ENCODE measurements at regions not wholly inside any gene's neighbourhood (a gene's known extent, or its start where the extent isn't known, plus 50 kb on each side); places are given as distances from the start of the nearest gene placed in this dataset.

DNA sequence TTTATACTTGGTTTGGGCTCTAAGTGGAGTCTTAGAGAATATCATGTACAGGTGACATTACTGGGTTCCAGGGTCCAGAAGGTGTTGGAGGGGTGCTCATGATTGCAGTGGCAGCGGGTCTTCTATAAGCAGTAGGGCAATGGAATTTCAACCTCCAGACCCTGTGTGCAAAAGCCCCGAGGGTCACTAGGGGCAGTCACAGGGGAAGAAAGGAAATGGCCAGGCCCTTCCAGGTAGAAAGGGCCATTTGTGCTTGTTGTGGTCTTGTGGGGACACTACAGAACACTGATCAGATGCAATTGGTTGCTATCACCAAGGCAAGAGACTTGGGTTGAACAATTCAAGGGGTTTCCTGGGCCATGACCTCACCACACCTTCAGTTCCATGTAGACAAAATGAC, 283.4 kb downstream of the GADD45G start:
- no peak for TF ChIP-seq MYC (IDR thresholded peaks at IDR 0.05; ENCODE audit: low read depth, low read length)
- TF ChIP-seq, protein P1, sequence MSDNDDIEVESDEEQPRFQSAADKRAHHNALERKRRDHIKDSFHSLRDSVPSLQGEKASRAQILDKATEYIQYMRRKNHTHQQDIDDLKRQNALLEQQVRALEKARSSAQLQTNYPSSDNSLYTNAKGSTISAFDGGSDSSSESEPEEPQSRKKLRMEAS (IDR thresholded peaks at IDR 0.05; ENCODE audit: low read depth, low read length), result no peak
- TF ChIP-seq, protein P2, sequence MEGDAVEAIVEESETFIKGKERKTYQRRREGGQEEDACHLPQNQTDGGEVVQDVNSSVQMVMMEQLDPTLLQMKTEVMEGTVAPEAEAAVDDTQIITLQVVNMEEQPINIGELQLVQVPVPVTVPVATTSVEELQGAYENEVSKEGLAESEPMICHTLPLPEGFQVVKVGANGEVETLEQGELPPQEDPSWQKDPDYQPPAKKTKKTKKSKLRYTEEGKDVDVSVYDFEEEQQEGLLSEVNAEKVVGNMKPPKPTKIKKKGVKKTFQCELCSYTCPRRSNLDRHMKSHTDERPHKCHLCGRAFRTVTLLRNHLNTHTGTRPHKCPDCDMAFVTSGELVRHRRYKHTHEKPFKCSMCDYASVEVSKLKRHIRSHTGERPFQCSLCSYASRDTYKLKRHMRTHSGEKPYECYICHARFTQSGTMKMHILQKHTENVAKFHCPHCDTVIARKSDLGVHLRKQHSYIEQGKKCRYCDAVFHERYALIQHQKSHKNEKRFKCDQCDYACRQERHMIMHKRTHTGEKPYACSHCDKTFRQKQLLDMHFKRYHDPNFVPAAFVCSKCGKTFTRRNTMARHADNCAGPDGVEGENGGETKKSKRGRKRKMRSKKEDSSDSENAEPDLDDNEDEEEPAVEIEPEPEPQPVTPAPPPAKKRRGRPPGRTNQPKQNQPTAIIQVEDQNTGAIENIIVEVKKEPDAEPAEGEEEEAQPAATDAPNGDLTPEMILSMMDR (IDR thresholded peaks at IDR 0.05; ENCODE audit: low read depth, low read length), result no peak
- TF ChIP-seq POLR2A (IDR thresholded peaks at IDR 0.05; ENCODE audit: extremely low read depth, insufficient read length), result no peak
- DNase-seq (ENCODE audit: low read depth), result no peak
- H3K4me3 ChIP-seq (ENCODE audit: low read depth, low read length), result no peak overlapping the region

DNA sequence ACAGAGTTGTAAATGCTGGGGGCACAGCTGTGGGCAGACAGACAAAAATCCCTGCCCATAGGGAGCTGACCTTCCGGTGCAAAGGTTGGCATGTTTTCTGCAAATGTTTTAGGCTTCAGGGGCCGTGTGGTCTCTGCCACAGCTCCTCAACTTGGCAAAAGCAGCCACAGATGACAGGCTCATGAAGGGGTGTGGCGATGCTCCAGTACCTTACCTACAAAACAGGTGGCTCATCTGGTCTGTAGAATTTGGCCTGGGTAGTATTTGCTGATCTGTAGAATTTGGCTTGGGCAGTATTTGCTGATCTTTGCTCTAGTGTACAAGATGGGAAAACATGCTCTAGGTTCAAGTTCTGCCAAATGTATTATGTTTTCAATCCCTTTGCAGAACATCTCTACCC, 283.9 kb downstream of the GADD45G start:
- no peak for DNase-seq (ENCODE audit: low read depth)
- TF ChIP-seq, protein P1 (IDR thresholded peaks at IDR 0.05; ENCODE audit: low read depth, low read length), result no peak
- TF ChIP-seq MYC (IDR thresholded peaks at IDR 0.05; ENCODE audit: low read depth, low read length), result no peak
- no peak for TF ChIP-seq POLR2A (IDR thresholded peaks at IDR 0.05; ENCODE audit: extremely low read depth, insufficient read length)
- TF ChIP-seq, protein P2 (IDR thresholded peaks at IDR 0.05; ENCODE audit: low read depth, low read length), result no peak
- no peak overlapping the region for H3K4me3 ChIP-seq (ENCODE audit: low read depth, low read length)

DNA sequence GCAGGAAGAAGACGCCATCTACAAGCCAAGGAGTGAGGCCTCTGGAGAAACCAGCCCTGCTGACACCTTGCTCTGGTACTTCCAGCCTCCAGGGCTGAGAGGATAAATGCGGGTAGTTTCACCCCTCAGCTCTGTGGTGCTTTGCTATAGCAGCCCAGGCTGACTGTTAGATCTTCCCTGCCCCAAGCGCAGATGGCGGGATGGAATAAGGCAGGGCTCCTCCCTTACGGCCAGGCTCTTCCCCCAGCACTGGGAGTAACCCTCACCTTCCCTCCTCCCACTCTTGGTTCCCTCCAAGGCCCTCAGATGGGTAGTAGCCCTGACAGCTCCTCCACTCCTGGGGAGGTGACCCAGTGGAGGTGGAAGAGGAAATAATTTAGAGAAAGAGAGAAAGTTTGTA, 285.1 kb downstream of the GADD45G start:
- DNase-seq (ENCODE audit: low read depth), result no peak
- no peak overlapping the region for H3K4me3 ChIP-seq (ENCODE audit: low read depth, low read length)
- TF ChIP-seq MYC (IDR thresholded peaks at IDR 0.05; ENCODE audit: low read depth, low read length) (no peak), POLR2A (IDR thresholded peaks at IDR 0.05; ENCODE audit: extremely low read depth, insufficient read length) (no peak)
- TF ChIP-seq, protein P1 (IDR thresholded peaks at IDR 0.05; ENCODE audit: low read depth, low read length), result no peak
- TF ChIP-seq, protein P2 (IDR thresholded peaks at IDR 0.05; ENCODE audit: low read depth, low read length), result no peak

DNA sequence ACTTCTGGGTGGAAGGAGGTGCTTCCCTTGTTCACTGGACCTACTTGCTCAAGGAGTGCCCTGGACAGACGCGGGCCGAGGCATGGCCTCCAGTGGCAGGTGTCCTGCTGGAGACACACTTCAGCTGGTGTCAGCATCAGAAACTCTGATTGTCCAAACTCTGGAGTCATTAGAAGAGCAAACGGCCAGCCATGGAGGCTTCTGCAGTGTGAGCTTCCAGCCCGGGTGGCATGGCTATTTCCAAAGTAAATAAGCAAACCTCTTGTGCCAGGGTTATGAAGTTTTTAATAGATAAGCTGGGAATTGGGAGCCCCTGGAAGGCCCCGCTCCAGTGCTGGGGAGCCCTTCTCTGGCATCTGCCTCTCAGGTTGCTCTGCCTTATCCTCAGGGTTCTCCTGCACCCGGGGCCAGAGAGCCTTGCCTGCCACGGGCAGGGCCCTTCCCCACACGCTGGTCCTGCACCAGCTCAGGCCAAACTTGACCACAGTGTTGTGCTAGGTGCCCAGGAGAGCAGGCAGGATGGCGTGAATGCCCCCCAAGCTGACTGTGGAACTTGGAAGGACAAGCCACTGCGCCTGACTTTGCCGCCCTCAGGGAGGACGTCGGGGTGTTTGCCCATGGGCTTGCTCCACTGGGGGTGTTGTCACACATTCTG, 285.6 kb downstream of the GADD45G start:
- no peak for DNase-seq (ENCODE audit: low read depth)
- TF ChIP-seq MYC (IDR thresholded peaks at IDR 0.05; ENCODE audit: low read depth, low read length), result no peak
- TF ChIP-seq, protein P1 (IDR thresholded peaks at IDR 0.05; ENCODE audit: low read depth, low read length), result no peak
- TF ChIP-seq, protein P2 (IDR thresholded peaks at IDR 0.05; ENCODE audit: low read depth, low read length), result no peak
- TF ChIP-seq POLR2A (IDR thresholded peaks at IDR 0.05; ENCODE audit: extremely low read depth, insufficient read length), result no peak
- H3K4me3 ChIP-seq (ENCODE audit: low read depth, low read length), result no peak overlapping the region

DNA sequence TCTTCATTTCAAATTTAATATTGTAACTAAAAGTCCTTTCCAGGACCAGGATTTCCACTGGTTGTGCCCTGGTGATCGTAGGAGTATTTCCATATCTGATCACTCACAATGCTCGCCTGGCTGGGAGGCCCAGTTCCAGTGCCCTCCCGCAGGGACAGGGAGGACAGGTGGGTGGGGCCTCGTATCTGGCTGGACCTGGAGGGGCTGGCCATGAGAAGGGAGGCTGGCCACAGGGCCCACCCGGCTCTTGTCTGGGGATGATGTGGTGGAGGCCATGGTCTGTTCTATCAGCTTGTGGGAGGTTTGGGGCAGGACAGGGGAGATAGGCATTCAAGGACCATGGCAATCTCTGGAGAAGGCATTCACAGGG, 286.4 kb downstream of the GADD45G start:
- no peak for TF ChIP-seq POLR2A (IDR thresholded peaks at IDR 0.05; ENCODE audit: extremely low read depth, insufficient read length)
- TF ChIP-seq, protein P2 (IDR thresholded peaks at IDR 0.05; ENCODE audit: low read depth, low read length), result no peak
- TF ChIP-seq MYC (IDR thresholded peaks at IDR 0.05; ENCODE audit: low read depth, low read length), result no peak
- H3K4me3 ChIP-seq (ENCODE audit: low read depth, low read length), result no peak overlapping the region
- no peak for DNase-seq (ENCODE audit: low read depth)
